HPDE6-E6E7 (cell line): ENCODE measurements at regions not wholly inside any gene's neighbourhood (a gene's known extent, or its start where the extent isn't known, plus 50 kb on each side); places are given as distances from the start of the nearest gene placed in this dataset.

ENCODE experiments used
- DNase-seq: peaks from one replicate; pipeline ENCODE4 v3.0.0; 2011; ENCODE audit warnings: missing footprints; ENCODE audit errors: extremely low spot score

GRCh38 chr6:167774881-167775280 is 51.8 kb upstream of the AFDN start:
- no peak for DNase-seq

GRCh38 chr6:167776906-167777627 is 49.6 kb upstream of the AFDN start:
- no peak for DNase-seq
